ENCODE measurements at regions not wholly inside any gene's neighbourhood (a gene's known extent, or its start where the extent isn't known, plus 50 kb on each side); places are given as distances from the start of the nearest gene placed in this dataset.

- no peak for DNase-seq
Measured at GRCh38 chr15:53462651-53463050, 296.8 kb downstream of the WDR72 start.

GRCh38 chr15:53461677-53462076 lies 297.8 kb downstream of the WDR72 start:
- no peak for DNase-seq

DNA sequence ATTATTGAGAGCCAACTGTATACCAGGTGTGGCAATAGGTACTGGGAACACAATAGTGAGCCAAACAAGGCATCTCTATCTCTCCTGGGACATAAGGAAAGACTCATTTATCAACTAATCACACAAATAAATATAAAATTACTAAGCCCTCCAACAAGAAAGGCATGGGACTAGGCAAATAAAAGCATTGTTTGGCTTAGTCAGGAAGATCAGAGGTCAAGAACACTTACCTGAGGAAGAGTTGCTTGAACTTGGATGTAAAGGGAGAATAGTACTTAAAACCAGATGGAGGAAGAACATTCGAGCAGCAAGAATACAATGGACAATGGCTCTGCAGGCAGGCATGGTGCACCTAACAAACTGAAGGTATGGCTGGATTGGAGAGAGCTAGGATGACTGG lies 300.7 kb downstream of the WDR72 start:
- DNase-seq, result no peak

- no peak for DNase-seq
Measured at GRCh38 chr15:53457479-53457878, 302.0 kb downstream of the WDR72 start.

GRCh38 chr15:53454843-53455721 lies 304.4 kb downstream of the WDR72 start:
- no peak for DNase-seq

DNA sequence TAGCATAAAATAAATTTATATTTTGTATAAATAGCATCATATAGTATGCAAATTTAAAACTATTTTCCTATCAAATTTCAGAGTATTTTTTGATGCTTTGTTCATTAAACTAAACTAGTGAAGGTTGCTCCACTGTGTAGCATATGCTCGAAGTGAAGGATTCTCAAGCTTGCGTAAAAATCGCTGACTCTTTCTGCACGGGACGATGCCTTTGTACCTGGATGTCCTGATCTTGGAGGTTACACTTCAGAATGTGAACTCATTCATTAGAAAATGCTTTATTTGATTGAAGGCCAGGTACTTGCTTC lies 305.0 kb downstream of the WDR72 start:
- DNase-seq, result no peak

GRCh38 chr15:53453253-53454105 lies 306.0 kb downstream of the WDR72 start:
- DNase-seq, result peak; percentile 37

DNA sequence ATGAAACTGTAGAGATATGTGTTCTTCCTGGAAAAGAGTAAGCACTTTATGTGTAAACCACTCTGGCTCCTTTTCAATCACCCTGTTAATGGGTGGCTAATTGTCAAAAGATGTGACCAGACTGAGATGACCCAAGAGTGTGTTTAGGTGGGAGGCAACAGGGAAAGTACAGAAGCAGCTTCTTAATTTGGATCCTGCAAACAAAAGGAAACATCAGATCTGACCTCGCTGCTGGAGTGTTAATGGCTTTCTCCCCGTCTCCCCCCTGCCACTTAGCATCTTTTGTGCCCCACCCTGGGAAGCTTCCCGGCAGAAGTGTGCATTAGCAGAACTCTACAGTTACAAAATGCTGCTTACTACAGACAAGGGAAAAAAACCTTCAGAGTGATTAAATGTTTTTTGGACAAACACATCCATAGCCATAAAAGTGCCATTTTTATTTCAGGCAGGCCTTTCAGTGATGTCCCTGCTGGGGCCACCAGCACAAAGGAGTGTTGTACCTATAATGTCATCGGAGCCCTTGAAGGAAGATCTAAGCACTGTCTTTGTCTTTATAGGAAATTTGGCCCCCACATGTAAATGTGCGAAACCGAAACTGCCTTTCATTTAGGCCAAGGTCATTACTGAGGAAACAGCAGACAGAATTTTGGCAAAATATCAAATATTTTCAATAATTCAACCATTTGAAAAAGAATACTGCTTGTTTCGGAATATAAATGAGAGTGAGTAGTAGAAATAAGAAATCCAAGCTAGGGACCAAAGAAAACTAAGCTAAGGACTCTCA lies 311.0 kb downstream of the WDR72 start:
- DNase-seq, result peak; percentile 11

GRCh38 chr15:53447742-53448141 lies 311.7 kb downstream of the WDR72 start:
- no peak for DNase-seq

DNA sequence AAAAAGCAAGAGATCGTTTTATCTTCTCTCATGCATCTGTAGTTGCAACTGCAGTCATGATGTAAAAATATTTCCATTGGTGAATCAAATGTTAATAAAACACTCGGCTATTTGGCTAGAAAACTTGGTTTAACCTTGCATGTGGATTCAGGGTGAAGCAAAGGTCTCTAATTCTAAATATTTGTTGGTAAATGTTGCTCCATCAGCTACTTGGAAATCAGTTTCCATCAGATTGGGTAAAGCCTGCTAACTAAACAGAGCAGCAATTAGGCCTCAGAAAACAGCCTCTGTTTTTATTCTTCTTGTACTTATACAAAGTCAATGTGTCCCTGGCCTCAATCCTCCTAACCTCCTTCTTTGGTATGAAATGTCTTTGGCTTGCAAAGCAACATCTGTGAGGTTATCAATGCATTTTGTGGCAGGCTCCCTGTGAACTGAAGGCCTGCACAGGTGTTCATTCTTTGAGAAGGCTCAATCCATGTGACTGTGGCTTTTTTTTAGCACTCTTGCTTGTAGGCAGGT lies 312.3 kb downstream of the WDR72 start:
- DNase-seq, result no peak

GRCh38 chr15:53446376-53446775 lies 313.1 kb downstream of the WDR72 start:
- DNase-seq, result no peak

DNA sequence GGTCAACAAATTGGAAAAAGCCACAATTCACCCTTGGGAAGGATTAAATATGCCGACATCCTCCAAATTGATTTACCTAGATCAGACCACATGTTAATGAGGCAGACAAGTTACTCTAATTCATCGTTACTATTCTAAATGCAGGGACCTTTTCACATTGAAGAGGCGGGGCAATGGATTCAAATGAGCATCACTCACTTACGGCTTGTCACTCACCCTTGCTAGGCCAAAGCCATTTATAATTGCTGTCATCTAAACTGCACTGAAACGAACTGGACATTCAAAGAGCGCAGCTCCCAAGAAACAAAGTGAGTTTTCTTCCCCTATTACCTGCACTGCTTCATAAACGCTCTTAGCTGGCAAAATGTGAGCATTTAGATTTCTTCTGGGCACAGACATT lies 313.9 kb downstream of the WDR72 start:
- DNase-seq, result no peak

DNA sequence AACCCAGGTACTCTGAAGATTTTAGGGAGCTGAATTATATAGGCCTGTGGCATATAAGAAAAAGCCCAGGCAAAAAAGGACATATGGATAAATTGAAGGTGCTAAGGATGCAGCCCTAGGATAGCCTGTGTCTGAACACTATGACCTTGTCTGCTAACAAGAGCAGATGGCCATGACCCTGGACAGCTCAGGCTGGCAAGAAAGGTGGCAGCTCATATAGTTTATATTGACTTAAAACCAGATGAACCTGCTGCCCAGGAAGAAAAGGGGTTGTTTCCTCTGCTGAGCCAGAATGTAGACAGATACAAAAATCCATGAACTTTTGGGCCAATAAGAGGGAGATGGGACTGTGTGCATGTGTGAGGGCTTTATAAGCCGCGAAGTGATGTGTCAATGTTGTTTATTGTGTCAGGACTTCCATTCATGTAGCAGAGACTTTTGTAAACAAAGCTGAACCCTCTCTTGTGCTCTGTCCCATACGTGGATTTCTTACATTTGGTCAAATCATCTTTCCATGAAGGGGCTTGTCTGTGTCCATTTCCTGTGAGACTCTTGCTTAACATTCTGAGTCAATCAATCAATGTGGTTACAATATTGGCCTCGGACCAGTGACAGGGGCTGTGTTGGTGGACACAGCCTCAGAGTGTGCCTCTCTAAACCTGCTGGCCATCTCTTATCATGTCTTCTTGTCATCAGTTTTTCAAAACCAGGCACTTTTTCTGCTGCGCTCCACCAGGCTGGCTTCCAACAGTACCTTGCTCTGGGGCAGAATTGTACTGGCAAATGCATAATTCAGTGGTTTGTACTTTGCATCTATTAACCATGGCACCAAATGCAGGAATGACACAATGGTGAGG lies 321.2 kb downstream of the WDR72 start:
- DNase-seq, result no peak

DNA sequence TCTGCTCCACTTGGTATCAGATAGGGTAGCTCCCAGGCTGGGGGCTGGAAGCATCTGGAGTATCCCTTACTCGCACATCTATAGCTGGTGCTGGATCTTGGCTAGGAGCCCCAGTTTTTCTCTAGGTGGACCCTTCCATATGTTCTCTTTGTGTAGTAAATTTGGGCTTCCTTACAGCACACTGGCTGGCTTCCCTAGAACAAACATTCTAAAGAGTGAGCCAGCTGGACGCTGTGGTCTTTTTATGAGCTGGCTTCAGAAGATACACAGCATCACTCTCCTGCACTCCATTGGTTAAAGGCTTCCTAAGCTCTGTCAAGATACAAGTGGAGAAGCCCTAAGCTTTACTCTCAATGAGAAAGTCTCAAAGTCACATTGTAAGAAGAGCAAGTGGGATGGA lies 322.1 kb downstream of the WDR72 start:
- no peak for DNase-seq

DNA sequence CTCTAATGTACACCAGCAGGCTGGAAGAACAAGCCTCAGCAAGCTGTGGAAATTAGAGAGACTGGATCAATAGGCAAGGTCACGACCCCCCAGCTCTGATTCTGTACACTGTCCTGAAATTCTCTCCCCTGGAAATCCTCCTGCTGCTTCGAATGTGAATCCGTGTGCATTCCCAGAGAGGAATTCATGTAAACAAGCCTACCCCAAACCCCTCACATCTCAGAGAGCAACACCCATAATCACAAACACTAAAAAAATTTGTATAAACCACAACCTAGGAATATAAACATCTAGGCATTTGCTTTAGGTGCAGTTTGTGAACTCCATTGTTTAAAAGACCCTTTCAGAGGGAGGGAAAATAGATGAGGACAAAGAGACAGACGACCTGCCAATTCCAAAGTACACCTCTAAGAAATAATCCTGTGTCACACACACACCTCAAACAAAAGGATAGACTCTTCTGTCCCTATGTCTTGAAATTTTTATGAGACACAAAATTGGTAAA lies 325.2 kb downstream of the WDR72 start:
- DNase-seq, result no peak

DNA sequence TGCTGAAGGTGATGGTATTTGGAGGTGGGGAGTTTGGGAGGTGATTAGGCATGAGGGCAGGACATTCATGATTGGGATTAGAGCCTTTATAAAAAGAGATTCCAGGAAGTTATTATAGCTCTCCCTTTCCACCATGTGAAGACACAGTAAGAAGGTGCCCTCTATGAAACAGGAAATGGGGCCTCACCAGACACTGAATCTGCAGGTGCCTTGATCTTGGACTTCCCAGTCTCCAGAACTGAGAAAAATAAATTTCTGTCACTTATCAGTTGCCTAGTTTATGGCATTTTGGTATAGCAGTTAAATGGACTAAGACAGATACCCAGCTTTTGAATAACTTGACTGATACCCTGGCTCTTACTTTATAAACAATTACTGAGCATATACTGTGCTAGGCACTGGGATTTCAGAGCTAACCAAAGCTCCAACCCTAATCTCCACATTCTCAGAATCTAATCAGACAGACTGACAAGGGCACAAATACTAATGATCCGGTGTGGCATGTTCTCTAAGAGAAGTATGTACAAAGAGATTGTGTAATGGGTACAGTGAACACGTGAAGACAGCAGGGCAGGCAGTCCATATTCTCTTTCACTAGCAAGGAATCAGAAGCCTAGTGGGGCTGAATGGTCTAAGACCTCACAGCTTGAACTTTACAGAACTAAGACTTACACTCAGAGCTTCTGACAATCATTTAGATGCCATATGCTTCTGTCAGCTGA lies 343.1 kb downstream of the WDR72 start:
- DNase-seq, result no peak

DNA sequence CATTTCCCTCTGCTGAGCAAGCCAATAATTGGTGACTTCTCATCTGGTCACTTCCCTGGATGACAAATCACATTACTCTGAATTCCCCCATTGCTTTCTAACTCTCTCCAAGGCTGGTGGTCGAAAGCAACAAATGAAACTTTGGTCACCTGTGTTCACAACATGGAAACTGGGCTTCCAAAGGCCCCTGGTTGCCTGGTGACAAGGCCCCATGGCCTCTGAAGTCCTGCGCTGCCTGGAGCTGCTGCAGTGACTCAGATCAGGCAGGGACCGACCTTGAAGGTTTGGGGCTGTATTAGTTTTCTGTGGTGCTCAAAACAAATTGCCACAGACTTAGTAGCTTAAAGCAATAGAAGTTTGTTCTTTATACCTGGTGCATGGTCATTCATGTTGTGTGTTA lies 345.3 kb downstream of the WDR72 start:
- no peak for DNase-seq

DNA sequence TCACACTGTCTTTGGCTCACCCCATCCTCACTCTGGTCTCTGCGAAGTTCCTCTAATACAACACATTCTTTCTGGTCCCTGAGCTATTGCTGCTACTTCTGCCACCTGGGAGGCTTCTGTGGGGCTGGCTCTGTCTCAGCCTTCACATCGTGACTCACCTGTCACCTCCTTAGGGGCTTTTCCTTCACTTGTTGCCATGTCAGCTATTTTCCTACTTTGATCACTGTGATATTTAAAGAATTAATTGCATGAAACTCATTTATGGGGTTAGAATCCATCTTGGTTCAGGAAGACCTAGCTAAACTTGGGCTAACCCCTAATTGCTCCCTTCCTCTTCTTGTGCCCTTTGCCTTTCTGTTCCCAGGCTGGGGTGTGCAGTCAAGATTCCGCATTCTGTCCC lies 346.9 kb downstream of the WDR72 start:
- no peak for DNase-seq

GRCh38 chr15:53404930-53405493 lies 354.5 kb downstream of the WDR72 start:
- DNase-seq, result no peak

DNA sequence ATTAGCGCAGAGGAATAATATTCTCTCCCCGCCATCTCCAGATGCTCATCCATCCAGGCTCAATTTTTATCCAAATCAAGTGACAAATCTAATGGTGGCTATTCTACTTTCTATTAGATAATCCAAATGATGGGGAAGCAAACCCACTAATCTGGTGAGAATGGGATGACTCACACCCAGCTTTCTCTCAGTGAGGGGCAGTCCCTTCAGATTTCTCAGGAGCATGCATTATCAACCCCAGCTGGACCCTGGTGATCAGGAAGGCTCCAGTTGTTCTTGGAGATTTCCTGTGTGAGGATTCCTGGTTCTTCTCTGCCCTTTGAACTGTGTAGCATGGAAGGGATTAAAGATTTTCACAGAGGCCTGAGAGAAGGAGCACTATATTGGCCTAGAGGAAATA lies 358.0 kb downstream of the WDR72 start:
- DNase-seq, result no peak

- DNase-seq, result no peak
Measured at GRCh38 chr15:53400986-53401385, 358.5 kb downstream of the WDR72 start.
